Panc1 (cell line): ENCODE measurements at regions not wholly inside any gene's neighbourhood (a gene's known extent, or its start where the extent isn't known, plus 50 kb on each side); places are given as distances from the start of the nearest gene placed in this dataset.

Source experiments
- ATAC-seq: fragments of 200-7000 bp; cut with Tn5 transposase; 2 replicates; pipeline ENCODE4 v1.9.1; 2020; ENCODE audit warnings: mild to moderate bottlenecking, moderate library complexity
- BruUV-seq: library from RNA; stranded (reverse); fragments of 400-500 nt; replicated peaks from 2 replicates; lab custom pipeline; 2021; lab: Mats Ljungman, UMichigan
- CTCF ChIA-PET: fragments of 300-600 bp; sonication (Branson Sonifier 250); formaldehyde crosslinking; loops from one replicate; lab custom pipeline; 2022; ENCODE audit warnings: antibody characterized with exemption; lab: Charles Lee
- POLR2A ChIA-PET: fragments of 300-600 bp; sonication (Branson Sonifier 250); formaldehyde crosslinking; loops from one replicate; lab custom pipeline; 2022; ENCODE audit warnings: antibody characterized with exemption; lab: Charles Lee
- DNase-seq: peaks from one replicate; pipeline ENCODE4 v3.0.0-alpha.2; 2010; ENCODE audit warnings: low read depth, low spot score
- H3K27ac ChIP-seq: 2 replicates; pipeline ENCODE4 v1.5.1; 2011; ENCODE audit warnings: mild to moderate bottlenecking, low read length, inconsistent platforms
- H3K27me3 ChIP-seq: fragments of 200-500 bp; sonication (Bioruptor generic); 2 replicates; pipeline ENCODE4 v1.6.0; 2014; ENCODE audit warnings: low read length, inconsistent platforms; ENCODE audit not compliant: control insufficient read depth, insufficient read depth
- H3K36me3 ChIP-seq: fragments of 200-500 bp; sonication (Bioruptor generic); 2 replicates; pipeline ENCODE4 v1.5.1; 2014; ENCODE audit warnings: inconsistent platforms, mild to moderate bottlenecking, low read length, moderate library complexity; ENCODE audit not compliant: control insufficient read depth, insufficient read depth
- H3K4me1 ChIP-seq: 2 replicates; pipeline ENCODE4 v1.5.1; 2011; ENCODE audit warnings: inconsistent platforms, mild to moderate bottlenecking, low read length, moderate library complexity; ENCODE audit not compliant: control insufficient read depth, insufficient read depth
- H3K4me3 ChIP-seq, 2 experiments: 2 replicates each; pipeline ENCODE4 v1.5.1; 2011 to 2012; ENCODE audit warnings: low read depth in 2 of 2, low read length in 2 of 2, mild to moderate bottlenecking in 2 of 2, inconsistent platforms in 1 of 2, moderate library complexity in 1 of 2
- H3K9me3 ChIP-seq: fragments of 200-500 bp; sonication (Bioruptor generic); 2 replicates; pipeline ENCODE4 v1.5.1; 2014; ENCODE audit warnings: low read depth, mild to moderate bottlenecking, inconsistent platforms, low read length, moderate library complexity; ENCODE audit not compliant: control insufficient read depth, insufficient read depth
- POLR2AphosphoS5 ChIP-seq: IDR thresholded peaks from 2 replicates; pipeline ENCODE4 v1.6.1; 2012; ENCODE audit warnings: mild to moderate bottlenecking, low read depth, low read length, moderate library complexity
- SIN3A ChIP-seq: IDR thresholded peaks from 2 replicates; pipeline ENCODE4 v1.6.1; 2012; ENCODE audit warnings: low read depth, mild to moderate bottlenecking, low read length, moderate library complexity, borderline replicate concordance; ENCODE audit not compliant: insufficient read depth
- TCF7L2 ChIP-seq: IDR thresholded peaks from 2 replicates; pipeline ENCODE4 v1.6.1; 2011; ENCODE audit warnings: mild to moderate bottlenecking, low read depth, low read length, inconsistent platforms
- in situ Hi-C: cut with HindIII; loops from 2 replicates; pipeline ENCODE4 v1.10.0; 2016; ENCODE audit warnings: low sequenced_read_pairs, low pct_unique_long_range_greater_than_20kb
- intact Hi-C: fragments of 100-400 bp; cut with micrococcal nuclease; formaldehyde crosslinking; loops from one replicate; pipeline ENCODE4 v1.10.0; 2022; ENCODE audit not compliant: unreplicated experiment
- TF ChIP-seq, protein P1 (sequence below): fragments of 450-650 bp; IDR thresholded peaks from 2 replicates; pipeline ENCODE4 v1.5.1; 2017; ENCODE audit warnings: mild to moderate bottlenecking
- TF ChIP-seq, protein P2 (sequence below), 2 experiments: IDR thresholded peaks; 2 replicates each; pipeline ENCODE4 v1.6.1; 2011 to 2012; ENCODE audit warnings: low read depth in 2 of 2, control low read depth in 1 of 2, low read length in 1 of 2, mild to moderate bottlenecking in 1 of 2, moderate library complexity in 1 of 2; ENCODE audit not compliant: insufficient read depth in 1 of 2

DNA sequence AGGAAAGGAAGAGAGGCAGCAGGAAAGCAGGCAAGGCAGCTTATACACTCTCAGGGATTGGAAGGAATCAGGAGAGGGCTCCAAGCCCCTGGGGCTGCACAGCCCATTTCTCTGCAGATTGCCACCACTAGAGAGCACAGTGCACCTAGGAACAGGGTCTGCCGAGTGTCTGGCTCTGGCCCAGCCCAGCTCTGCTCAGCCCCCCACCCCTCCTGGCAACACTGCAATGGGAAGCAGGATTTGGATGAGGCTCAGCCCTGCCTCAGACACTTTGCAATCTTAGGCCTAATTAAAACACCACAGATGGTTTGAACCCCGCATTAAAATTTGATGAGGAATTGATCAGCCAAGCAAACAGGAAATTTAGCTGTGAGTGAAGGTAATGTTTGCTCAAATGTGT lies 252.7 kb downstream of the DHX35 start:
- POLR2A ChIA-PET, result interaction anchor here (0.6 kb wide), 1 partner anchor 450 kb away, joined by 3 read pairs; no protein-coding TSS in a partner anchor
- no peak for ATAC-seq

DNA sequence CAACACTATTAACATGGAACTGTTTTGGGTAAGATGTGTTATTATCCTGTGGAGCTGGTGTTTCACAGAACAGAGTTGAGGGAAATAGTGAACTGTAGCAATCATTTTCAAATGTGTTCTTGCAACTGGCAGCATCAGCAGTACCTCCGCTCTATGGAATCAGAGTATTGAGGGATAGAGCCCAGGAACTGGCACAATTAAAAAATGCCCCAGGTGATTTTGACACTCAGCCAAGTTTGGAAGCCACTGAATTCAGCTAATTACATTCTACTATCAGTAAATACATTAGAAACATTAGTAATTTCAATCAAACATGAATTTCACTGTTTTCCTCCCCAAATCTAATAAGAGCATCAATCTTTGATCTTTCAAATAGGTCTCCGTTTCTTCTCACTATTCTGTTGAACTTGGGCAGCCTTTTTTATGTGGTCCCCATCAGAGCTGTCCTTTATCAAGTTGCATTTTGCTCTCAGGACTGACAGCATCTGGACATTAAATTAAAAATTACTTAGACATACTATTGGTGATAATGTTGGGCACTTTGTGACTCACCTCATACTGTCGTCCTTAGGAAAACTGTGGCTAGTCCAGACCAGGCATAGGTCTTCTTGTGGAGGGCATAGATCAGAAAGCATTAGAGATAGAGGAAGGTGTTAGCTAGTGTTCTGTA lies 251.5 kb downstream of the DHX35 start:
- Histone ChIP-seq H3K9me3 (no peaks in the 10 kb centered on the region), H3K4me3 (no peak overlapping the region), H3K27me3 (peaks cover 2% of the 10 kb centered on the region; the same call in 1 of the 2 replicates), H3K27ac (no peak overlapping the region), H3K4me1 (no peaks in the 10 kb centered on the region), H3K36me3 (no peaks in the 10 kb centered on the region)
- no TSS peak for BruUV-seq
- intact Hi-C loops, result no loop called here
- ChIA-PET CTCF (no interaction called here), POLR2A (no interaction called here)
- no peak for DNase-seq
- no peak for TF ChIP-seq POLR2AphosphoS5
- no peak for TF ChIP-seq TCF7L2
- TF ChIP-seq, protein P1, sequence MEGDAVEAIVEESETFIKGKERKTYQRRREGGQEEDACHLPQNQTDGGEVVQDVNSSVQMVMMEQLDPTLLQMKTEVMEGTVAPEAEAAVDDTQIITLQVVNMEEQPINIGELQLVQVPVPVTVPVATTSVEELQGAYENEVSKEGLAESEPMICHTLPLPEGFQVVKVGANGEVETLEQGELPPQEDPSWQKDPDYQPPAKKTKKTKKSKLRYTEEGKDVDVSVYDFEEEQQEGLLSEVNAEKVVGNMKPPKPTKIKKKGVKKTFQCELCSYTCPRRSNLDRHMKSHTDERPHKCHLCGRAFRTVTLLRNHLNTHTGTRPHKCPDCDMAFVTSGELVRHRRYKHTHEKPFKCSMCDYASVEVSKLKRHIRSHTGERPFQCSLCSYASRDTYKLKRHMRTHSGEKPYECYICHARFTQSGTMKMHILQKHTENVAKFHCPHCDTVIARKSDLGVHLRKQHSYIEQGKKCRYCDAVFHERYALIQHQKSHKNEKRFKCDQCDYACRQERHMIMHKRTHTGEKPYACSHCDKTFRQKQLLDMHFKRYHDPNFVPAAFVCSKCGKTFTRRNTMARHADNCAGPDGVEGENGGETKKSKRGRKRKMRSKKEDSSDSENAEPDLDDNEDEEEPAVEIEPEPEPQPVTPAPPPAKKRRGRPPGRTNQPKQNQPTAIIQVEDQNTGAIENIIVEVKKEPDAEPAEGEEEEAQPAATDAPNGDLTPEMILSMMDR, result no peak
- TF ChIP-seq SIN3A, result no peak
- TF ChIP-seq, protein P2, sequence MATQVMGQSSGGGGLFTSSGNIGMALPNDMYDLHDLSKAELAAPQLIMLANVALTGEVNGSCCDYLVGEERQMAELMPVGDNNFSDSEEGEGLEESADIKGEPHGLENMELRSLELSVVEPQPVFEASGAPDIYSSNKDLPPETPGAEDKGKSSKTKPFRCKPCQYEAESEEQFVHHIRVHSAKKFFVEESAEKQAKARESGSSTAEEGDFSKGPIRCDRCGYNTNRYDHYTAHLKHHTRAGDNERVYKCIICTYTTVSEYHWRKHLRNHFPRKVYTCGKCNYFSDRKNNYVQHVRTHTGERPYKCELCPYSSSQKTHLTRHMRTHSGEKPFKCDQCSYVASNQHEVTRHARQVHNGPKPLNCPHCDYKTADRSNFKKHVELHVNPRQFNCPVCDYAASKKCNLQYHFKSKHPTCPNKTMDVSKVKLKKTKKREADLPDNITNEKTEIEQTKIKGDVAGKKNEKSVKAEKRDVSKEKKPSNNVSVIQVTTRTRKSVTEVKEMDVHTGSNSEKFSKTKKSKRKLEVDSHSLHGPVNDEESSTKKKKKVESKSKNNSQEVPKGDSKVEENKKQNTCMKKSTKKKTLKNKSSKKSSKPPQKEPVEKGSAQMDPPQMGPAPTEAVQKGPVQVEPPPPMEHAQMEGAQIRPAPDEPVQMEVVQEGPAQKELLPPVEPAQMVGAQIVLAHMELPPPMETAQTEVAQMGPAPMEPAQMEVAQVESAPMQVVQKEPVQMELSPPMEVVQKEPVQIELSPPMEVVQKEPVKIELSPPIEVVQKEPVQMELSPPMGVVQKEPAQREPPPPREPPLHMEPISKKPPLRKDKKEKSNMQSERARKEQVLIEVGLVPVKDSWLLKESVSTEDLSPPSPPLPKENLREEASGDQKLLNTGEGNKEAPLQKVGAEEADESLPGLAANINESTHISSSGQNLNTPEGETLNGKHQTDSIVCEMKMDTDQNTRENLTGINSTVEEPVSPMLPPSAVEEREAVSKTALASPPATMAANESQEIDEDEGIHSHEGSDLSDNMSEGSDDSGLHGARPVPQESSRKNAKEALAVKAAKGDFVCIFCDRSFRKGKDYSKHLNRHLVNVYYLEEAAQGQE (IDR thresholded peaks at IDR 0.05; ENCODE audit: insufficient read depth in 1 of 2, low read depth in 2 of 2, low read length in 1 of 2), result no peak
- no peak for ATAC-seq
- in situ Hi-C loops, result no loop called here

More for the DNA sequence above, 252.7 kb downstream of the DHX35 start:
- no TSS peak for BruUV-seq
- CTCF ChIA-PET, result no interaction called here
- Histone ChIP-seq H3K9me3 (no peaks in the 10 kb centered on the region), H3K36me3 (no peaks in the 10 kb centered on the region), H3K27ac (no peak overlapping the region), H3K27me3 (peaks cover 2% of the 10 kb centered on the region; the same call in 1 of the 2 replicates), H3K4me3 (no peak overlapping the region), H3K4me1 (no peaks in the 10 kb centered on the region)
- intact Hi-C loops (no loop called here), in situ Hi-C loops (no loop called here)
- no peak for DNase-seq
- TF ChIP-seq, protein P1, result no peak
- TF ChIP-seq, protein P2 (IDR thresholded peaks at IDR 0.05; ENCODE audit: insufficient read depth in 1 of 2, low read depth in 2 of 2, low read length in 1 of 2), result no peak
- TF ChIP-seq TCF7L2, result no peak
